OCI-LY7 (cell line): ENCODE measurements at regions not wholly inside any gene's neighbourhood (a gene's known extent, or its start where the extent isn't known, plus 50 kb on each side); places are given as distances from the start of the nearest gene placed in this dataset.

Experiments used
- EZH2phosphoT487 ChIP-seq: fragments of 200-600 bp; sonication (generic); IDR thresholded peaks from 2 replicates; pipeline ENCODE4 v1.6.1; 2018; ENCODE audit warnings: low read depth, borderline replicate concordance, mild to moderate bottlenecking, mixed run types, antibody characterized with exemption, low read length, moderate library complexity, mixed read lengths
- TF ChIP-seq, protein P1 (sequence below): fragments of 200-600 bp; sonication (generic); conservative IDR thresholded peaks from 2 replicates; pipeline ENCODE4 v1.5.1; 2014; ENCODE audit warnings: mild to moderate bottlenecking, antibody characterized with exemption, low read length, moderate library complexity, mixed read lengths

DNA sequence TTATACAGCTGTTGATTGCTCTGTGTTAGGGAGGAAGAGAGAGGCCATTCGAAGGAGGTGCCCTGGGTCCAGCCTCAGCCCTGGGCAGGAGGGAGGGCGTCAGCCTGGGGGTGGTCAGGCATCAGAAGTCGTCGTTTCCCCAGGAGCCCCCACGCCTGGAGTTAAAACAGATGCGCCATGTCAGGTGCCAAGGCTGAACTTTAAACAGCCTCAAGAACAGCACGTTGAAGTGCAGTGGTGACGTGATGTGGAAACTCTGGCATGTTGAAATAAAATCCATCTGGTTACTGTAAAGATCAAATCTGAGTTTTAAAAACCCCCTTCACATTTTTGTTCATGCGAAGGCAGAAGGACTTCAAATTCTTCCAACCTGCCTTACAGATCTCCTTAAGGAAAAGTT lies 128.4 kb upstream of the PPP2R2D start:
- TF ChIP-seq, protein P1, sequence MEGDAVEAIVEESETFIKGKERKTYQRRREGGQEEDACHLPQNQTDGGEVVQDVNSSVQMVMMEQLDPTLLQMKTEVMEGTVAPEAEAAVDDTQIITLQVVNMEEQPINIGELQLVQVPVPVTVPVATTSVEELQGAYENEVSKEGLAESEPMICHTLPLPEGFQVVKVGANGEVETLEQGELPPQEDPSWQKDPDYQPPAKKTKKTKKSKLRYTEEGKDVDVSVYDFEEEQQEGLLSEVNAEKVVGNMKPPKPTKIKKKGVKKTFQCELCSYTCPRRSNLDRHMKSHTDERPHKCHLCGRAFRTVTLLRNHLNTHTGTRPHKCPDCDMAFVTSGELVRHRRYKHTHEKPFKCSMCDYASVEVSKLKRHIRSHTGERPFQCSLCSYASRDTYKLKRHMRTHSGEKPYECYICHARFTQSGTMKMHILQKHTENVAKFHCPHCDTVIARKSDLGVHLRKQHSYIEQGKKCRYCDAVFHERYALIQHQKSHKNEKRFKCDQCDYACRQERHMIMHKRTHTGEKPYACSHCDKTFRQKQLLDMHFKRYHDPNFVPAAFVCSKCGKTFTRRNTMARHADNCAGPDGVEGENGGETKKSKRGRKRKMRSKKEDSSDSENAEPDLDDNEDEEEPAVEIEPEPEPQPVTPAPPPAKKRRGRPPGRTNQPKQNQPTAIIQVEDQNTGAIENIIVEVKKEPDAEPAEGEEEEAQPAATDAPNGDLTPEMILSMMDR, result no peak
- TF ChIP-seq EZH2phosphoT487, result no peak
